ENCODE measurements at regions not wholly inside any gene's neighbourhood (a gene's known extent, or its start where the extent isn't known, plus 50 kb on each side); places are given as distances from the start of the nearest gene placed in this dataset.

DNA sequence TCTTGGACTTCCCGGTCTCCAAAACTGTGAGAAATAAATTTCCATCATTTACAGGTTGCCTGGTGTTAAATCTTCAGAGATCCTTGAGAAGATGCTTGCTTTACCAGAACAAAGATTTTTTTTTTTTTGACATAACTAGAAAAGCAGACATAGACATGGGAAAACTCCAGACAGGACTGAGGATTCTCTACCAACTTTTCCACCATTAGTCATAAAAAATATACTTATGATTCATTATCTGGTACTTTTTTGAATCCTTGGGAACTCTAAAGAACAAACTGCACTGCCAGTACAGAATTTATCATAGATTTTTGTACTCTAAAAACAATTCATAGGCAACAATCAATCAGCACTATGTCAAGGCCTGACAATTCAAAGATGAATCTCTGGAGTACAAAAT is 487.6 kb downstream of the EFNB2 start:
- TF ChIP-seq, protein P1, sequence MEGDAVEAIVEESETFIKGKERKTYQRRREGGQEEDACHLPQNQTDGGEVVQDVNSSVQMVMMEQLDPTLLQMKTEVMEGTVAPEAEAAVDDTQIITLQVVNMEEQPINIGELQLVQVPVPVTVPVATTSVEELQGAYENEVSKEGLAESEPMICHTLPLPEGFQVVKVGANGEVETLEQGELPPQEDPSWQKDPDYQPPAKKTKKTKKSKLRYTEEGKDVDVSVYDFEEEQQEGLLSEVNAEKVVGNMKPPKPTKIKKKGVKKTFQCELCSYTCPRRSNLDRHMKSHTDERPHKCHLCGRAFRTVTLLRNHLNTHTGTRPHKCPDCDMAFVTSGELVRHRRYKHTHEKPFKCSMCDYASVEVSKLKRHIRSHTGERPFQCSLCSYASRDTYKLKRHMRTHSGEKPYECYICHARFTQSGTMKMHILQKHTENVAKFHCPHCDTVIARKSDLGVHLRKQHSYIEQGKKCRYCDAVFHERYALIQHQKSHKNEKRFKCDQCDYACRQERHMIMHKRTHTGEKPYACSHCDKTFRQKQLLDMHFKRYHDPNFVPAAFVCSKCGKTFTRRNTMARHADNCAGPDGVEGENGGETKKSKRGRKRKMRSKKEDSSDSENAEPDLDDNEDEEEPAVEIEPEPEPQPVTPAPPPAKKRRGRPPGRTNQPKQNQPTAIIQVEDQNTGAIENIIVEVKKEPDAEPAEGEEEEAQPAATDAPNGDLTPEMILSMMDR (conservative IDR thresholded peaks at IDR 0.05; ENCODE audit: low read depth, low read length) = no peak
- H3K4me3 ChIP-seq (ENCODE audit: low read depth, low read length) = no peak overlapping the region
- DNase-seq (ENCODE audit: low read depth) = no peak

DNA sequence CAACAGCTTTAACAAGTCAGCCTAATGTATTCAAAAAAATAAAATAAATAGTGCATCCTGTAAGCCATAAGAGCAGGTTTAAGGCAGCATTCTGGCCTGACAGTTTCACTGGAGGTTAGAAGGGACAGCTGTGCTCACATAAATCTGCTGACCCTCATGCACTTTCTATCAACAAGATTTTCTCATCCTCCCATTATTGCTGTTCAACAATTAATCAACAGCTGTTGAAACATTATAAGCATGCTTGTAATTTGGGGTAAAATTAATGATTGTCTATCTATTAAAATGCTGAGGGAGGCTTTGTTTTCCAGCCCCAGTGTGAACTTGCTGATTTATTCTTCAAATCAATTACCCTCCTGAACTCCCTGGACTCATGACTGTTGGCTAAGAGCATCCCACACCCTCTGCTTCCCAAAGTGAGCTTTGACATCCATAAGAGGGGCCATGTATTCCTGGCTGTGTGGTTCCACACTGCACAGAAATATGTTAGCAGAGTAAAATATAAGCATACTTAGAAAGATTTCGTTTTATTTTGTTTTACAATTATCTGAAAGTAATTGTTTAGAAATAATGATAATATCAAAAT is 492.4 kb downstream of the EFNB2 start:
- H3K4me3 ChIP-seq (ENCODE audit: low read depth, low read length) = no peak overlapping the region
- TF ChIP-seq, protein P1 (conservative IDR thresholded peaks at IDR 0.05; ENCODE audit: low read depth, low read length) = no peak
- DNase-seq (ENCODE audit: low read depth) = no peak

DNA sequence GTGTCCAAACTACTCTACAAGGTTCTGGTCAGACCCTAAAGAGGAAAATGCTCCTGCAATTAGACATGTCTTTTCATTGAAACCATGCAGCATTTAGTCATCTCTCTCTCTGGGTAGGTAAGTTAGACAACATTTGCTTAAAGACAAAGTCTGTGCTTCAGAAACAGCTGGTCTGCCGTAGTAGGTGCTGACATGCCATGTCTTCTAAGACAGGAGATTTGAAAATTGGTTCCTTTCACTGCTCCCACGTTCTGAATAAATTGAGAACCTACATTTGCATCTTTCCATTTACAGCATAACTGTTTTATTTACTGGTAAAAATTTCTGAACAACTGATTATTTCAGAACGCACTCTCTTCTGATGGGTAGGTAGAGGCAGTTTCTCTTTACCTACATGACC is 494.0 kb downstream of the EFNB2 start:
- H3K4me3 ChIP-seq (ENCODE audit: low read depth, low read length) = no peak overlapping the region
- no peak for DNase-seq (ENCODE audit: low read depth)
- TF ChIP-seq, protein P1 (conservative IDR thresholded peaks at IDR 0.05; ENCODE audit: low read depth, low read length) = no peak

DNA sequence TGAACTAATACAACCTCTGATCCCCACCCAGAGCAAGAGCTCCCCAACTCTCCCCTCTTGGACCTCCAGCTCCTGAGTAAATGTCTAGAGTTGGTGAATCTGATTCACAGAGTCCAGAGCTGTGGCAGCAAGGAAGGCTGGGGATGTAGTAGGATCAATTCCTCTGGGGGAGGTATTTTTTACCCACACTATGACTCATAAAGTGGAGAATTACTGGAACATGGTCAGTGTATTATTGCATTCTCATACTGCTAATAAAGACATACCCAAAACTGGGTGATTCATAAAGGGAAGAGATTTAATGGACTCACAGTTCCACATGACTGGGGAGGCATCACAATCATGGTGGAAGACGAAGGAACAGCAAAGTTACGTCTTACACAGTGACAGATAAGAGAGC is 496.7 kb downstream of the EFNB2 start:
- peak; percentile 59 for DNase-seq (ENCODE audit: low read depth)
- H3K4me3 ChIP-seq (ENCODE audit: low read depth, low read length) = no peak overlapping the region
- TF ChIP-seq, protein P1 (conservative IDR thresholded peaks at IDR 0.05; ENCODE audit: low read depth, low read length) = no peak

DNA sequence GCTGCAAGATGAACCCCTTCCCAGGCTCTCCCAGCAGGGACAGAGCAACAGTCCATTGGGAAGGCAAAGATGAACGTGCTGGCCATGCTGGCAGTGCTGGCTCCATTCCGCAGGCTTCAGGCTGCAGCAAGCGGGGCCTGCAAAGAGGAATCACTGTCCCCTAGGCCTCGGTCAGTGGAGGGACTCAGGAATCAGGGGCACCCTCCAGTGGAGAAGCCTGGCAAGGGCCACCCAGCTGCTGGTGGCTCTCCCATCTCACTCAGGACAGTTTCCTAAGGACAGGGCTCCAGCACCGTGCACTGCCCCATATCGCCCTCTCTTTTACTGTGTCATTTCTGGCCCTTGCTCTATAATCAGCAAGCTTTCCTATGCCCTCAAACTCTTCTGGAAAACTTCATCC is 498.6 kb downstream of the EFNB2 start:
- no peak overlapping the region for H3K4me3 ChIP-seq (ENCODE audit: low read depth, low read length)

DNA sequence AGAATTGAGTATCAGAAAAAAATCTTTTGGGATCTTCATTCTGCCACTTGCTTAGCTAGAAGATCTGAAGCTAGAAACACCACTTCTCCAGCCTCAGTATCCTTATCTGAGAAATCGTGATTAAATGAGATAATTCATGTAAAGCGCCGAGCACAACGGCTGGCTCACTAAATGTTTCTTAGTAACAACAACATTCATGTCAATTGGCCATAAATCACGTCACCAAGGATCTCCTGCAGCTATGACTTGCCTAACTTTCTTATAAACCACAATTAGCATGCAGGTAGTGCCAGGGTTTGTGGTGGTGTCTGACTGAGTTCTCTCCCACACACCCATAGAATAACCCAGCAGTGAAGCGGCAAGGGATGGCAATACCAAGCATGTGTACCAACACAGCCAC is 501.3 kb downstream of the EFNB2 start:
- no peak overlapping the region for H3K4me3 ChIP-seq (ENCODE audit: low read depth, low read length)
- TF ChIP-seq, protein P1 (conservative IDR thresholded peaks at IDR 0.05; ENCODE audit: low read depth, low read length) = no peak
- no peak for DNase-seq (ENCODE audit: low read depth)

More for the DNA sequence above, 498.6 kb downstream of the EFNB2 start:
- no peak for DNase-seq (ENCODE audit: low read depth)
- TF ChIP-seq, protein P1 (conservative IDR thresholded peaks at IDR 0.05; ENCODE audit: low read depth, low read length) = no peak

DNA sequence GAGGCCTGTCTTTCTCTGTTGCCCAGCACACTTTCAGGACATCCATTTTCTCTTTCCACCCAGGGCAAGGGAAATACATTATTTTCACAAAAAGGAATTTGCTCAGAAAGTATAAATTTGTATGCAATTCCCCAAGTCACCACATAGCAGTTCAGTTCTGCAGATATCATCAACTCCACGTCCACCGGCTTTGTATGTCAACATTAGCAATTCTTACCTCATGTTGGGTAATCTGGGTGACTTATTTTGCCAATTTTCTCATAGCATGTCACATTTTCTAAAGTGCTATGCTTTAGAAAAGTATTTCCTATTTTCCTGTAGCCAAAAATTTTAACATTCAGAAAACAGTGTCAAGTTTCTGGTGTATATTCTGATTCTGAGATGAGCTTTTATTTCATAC is 501.8 kb downstream of the EFNB2 start:
- H3K4me3 ChIP-seq (ENCODE audit: low read depth, low read length) = no peak overlapping the region
- no peak for DNase-seq (ENCODE audit: low read depth)
- TF ChIP-seq, protein P1 (conservative IDR thresholded peaks at IDR 0.05; ENCODE audit: low read depth, low read length) = peak; percentile 22
